ENCODE measurements at regions not wholly inside any gene's neighbourhood (a gene's known extent, or its start where the extent isn't known, plus 50 kb on each side); places are given as distances from the start of the nearest gene placed in this dataset.

- no peaks in the 10 kb centered on the region for H3K4me1 ChIP-seq (ENCODE audit: control insufficient read depth in 1 of 2, insufficient read depth in 2 of 2, low read depth in 1 of 2, low read length in 1 of 2)
- H3K36me3 ChIP-seq (replicated peaks in 1 of 2; ENCODE audit: control insufficient read depth in 1 of 2, insufficient read depth in 2 of 2, low read length in 1 of 2): no peaks in the 10 kb centered on the region
- H3K79me2 ChIP-seq (ENCODE audit: insufficient read depth): no peaks in the 10 kb centered on the region
- H3K9me2 ChIP-seq: no peaks in the 10 kb centered on the region
- no peak for TF ChIP-seq ELF1 (IDR thresholded peaks at IDR 0.05)
- no peak for TF ChIP-seq EZH2phosphoT487 (IDR thresholded peaks at IDR 0.05; ENCODE audit: borderline replicate concordance, low read depth)
- no peak for TF ChIP-seq GATA2 (CRISPR knock-in tag; IDR thresholded peaks at IDR 0.05)
- TF ChIP-seq FOXJ3 (CRISPR knock-in tag; IDR thresholded peaks at IDR 0.05): no peak
- no peak for TF ChIP-seq MXI1 (IDR thresholded peaks at IDR 0.05; ENCODE audit: low read depth, low read length)
- no peak for TF ChIP-seq POLR2AphosphoS5 (IDR thresholded peaks at IDR 0.05; ENCODE audit: low read depth, low read length)
- TF ChIP-seq NFIC (IDR thresholded peaks at IDR 0.05; ENCODE audit: borderline replicate concordance): no peak
- no peak for TF ChIP-seq RFX5 (IDR thresholded peaks at IDR 0.05; ENCODE audit: low read length)
- TF ChIP-seq, protein P1, sequence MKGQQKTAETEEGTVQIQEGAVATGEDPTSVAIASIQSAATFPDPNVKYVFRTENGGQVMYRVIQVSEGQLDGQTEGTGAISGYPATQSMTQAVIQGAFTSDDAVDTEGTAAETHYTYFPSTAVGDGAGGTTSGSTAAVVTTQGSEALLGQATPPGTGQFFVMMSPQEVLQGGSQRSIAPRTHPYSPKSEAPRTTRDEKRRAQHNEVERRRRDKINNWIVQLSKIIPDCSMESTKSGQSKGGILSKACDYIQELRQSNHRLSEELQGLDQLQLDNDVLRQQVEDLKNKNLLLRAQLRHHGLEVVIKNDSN (IDR thresholded peaks at IDR 0.05; ENCODE audit: borderline replicate concordance, low read depth): no peak
- TF ChIP-seq, protein P2, sequence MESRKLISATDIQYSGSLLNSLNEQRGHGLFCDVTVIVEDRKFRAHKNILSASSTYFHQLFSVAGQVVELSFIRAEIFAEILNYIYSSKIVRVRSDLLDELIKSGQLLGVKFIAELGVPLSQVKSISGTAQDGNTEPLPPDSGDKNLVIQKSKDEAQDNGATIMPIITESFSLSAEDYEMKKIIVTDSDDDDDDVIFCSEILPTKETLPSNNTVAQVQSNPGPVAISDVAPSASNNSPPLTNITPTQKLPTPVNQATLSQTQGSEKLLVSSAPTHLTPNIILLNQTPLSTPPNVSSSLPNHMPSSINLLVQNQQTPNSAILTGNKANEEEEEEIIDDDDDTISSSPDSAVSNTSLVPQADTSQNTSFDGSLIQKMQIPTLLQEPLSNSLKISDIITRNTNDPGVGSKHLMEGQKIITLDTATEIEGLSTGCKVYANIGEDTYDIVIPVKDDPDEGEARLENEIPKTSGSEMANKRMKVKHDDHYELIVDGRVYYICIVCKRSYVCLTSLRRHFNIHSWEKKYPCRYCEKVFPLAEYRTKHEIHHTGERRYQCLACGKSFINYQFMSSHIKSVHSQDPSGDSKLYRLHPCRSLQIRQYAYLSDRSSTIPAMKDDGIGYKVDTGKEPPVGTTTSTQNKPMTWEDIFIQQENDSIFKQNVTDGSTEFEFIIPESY (IDR thresholded peaks at IDR 0.05; ENCODE audit: borderline replicate concordance, low read depth): no peak
- TF ChIP-seq, protein P3, sequence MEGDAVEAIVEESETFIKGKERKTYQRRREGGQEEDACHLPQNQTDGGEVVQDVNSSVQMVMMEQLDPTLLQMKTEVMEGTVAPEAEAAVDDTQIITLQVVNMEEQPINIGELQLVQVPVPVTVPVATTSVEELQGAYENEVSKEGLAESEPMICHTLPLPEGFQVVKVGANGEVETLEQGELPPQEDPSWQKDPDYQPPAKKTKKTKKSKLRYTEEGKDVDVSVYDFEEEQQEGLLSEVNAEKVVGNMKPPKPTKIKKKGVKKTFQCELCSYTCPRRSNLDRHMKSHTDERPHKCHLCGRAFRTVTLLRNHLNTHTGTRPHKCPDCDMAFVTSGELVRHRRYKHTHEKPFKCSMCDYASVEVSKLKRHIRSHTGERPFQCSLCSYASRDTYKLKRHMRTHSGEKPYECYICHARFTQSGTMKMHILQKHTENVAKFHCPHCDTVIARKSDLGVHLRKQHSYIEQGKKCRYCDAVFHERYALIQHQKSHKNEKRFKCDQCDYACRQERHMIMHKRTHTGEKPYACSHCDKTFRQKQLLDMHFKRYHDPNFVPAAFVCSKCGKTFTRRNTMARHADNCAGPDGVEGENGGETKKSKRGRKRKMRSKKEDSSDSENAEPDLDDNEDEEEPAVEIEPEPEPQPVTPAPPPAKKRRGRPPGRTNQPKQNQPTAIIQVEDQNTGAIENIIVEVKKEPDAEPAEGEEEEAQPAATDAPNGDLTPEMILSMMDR (IDR thresholded peaks at IDR 0.05): no peak
- no peak for TF ChIP-seq YY1 (IDR thresholded peaks at IDR 0.05; ENCODE audit: low read depth)
- TF ChIP-seq IRF3 (IDR thresholded peaks at IDR 0.05; ENCODE audit: low read depth, low read length): no peak
- no peak for TF ChIP-seq EP300 (IDR thresholded peaks at IDR 0.05; ENCODE audit: borderline replicate concordance in 1 of 2, low read depth in 1 of 2, low read length in 1 of 2)
- no peak for TF ChIP-seq SMC3 (IDR thresholded peaks at IDR 0.05; ENCODE audit: low read depth, low read length)
- TF ChIP-seq FOXM1 (IDR thresholded peaks at IDR 0.05; ENCODE audit: low read depth): no peak
- no peak for TF ChIP-seq RAD21 (IDR thresholded peaks at IDR 0.05; ENCODE audit: low read length)
- TF ChIP-seq RXRA (IDR thresholded peaks at IDR 0.05; ENCODE audit: borderline replicate concordance, low read depth): no peak
- TF ChIP-seq NRF1 (IDR thresholded peaks at IDR 0.05; ENCODE audit: low read depth, low read length): no peak
- 90% methylated on average over 2 of the region's 2 CpGs for WGBS (ENCODE audit: low lambda C conversion rate)
- ChIA-PET CTCF (interaction anchor here (1.2 to 1.6 kb wide), 2 partner anchors 12 to 43 kb away, joined by 4 to 5 read pairs; no protein-coding TSS in a partner anchor), POLR2A (no interaction called here)
- H3K4me2 ChIP-seq: no peak overlapping the region
- no peaks in the 10 kb centered on the region for H3K9me3 ChIP-seq
- H3K27me3 ChIP-seq (ENCODE audit: insufficient read depth): no peaks in the 10 kb centered on the region
- H3K4me3 ChIP-seq (ENCODE audit: low read depth in 2 of 2, low read length in 1 of 2): no peak overlapping the region
- H3F3A ChIP-seq (replicated peaks; ENCODE audit: insufficient read depth): no peaks in the 10 kb centered on the region
- H3K27ac ChIP-seq (ENCODE audit: low read depth in 2 of 2, low read length in 1 of 2): no peak overlapping the region
- no peaks in the 10 kb centered on the region for H4K20me1 ChIP-seq (ENCODE audit: insufficient read depth)
- H3K9ac ChIP-seq: no peak overlapping the region
- H2AFZ ChIP-seq (ENCODE audit: low read depth): no peak overlapping the region
- no peak for DNase-seq
Observed at GRCh38 chr15:68507447-68507846, 71.3 kb upstream of the CORO2B start.

Measured in SK-N-SH (cell line).